Lower leg skin (tissue), 4 donors: ENCODE measurements at regions not wholly inside any gene's neighbourhood (a gene's known extent, or its start where the extent isn't known, plus 50 kb on each side); places are given as distances from the start of the nearest gene placed in this dataset.

Source experiments
- DNase-seq, 2 donors: peaks; one replicate each; pipeline ENCODE4 v3.0.0-alpha.2; 2019; ENCODE audit warnings: low spot score in 2 of 2
- H3K4me3 ChIP-seq: fragments of 200-600 bp; sonication (generic); 2 replicates; pipeline ENCODE4 v1.5.1; 2017; ENCODE audit warnings: mild to moderate bottlenecking, low read depth; ENCODE audit not compliant: poor library complexity, severe bottlenecking
- CTCF ChIP-seq, 3 donors: fragments of 450-650 bp; IDR thresholded peaks; one replicate each; pipeline ENCODE4 v1.5.1; 2016; ENCODE audit warnings: antibody characterized with exemption in 3 of 3, mild to moderate bottlenecking in 3 of 3, moderate library complexity in 2 of 3
- POLR2A ChIP-seq, 2 donors: fragments of 450-650 bp; IDR thresholded peaks; one replicate each; pipeline ENCODE4 v1.6.1; 2016 to 2017; ENCODE audit warnings: antibody characterized with exemption in 2 of 2, mild to moderate bottlenecking in 1 of 2, moderate library complexity in 1 of 2
- WGBS, 2 donors: methylation state at CpG; one replicate each; pipeline ENCODE4 v1.1.5; 2018; 5-methylcytosine and 5-hydroxymethylcytosine counted together
- intact Hi-C: fragments of 100-400 bp; cut with DNase I; formaldehyde crosslinking; loops from one replicate; pipeline ENCODE4 v1.15.0; 2023; ENCODE audit warnings: low total_unique reads

DNA sequence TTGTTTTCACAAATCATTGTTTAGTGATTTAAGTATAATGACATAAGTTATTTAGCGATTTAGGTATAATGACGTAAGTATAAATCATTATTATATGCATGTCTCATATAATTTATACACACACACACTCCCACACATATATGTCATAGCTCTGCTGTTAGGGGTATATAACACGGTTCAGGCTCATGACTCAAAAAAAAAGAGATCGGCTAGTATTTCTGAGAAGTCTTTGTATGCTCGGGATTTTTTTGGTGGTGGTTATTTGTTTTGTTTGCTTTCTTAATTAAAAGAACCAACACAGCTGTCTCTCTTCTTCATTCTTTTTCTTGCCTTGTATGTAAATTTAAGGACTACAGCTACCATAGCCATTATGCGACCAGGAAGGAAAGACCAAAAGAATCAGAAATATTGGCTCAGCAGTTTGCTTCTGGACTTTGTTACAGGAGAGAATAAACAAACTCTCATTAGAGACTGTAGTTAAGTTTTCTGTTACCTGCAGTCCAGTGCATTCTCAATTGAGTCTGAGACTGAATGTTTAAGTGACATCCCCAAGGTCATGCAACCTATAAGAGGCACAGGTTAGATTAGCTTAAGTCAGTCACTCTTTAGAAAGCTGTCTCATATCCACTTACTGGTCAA lies 83.2 kb upstream of the NREP start:
- intact Hi-C loops, result no loop called here
- TF ChIP-seq CTCF (IDR thresholded peaks at IDR 0.05) (no peak), POLR2A (IDR thresholded peaks at IDR 0.05) (no peak)
- H3K4me3 ChIP-seq, result no peak overlapping the region
- no peak for DNase-seq
- 81 to 92% methylated on average over 6 of the region's 6 CpGs for WGBS, 2 donors

GRCh38 chr5:111839438-111839837 lies 82.4 kb upstream of the NREP start:
- no peak for DNase-seq
- 86 to 87% methylated on average over 3 of the region's 3 CpGs for WGBS, 2 donors
- TF ChIP-seq POLR2A (IDR thresholded peaks at IDR 0.05) (no peak), CTCF (IDR thresholded peaks at IDR 0.05) (no peak)
- intact Hi-C loops, result no loop called here
- no peak overlapping the region for H3K4me3 ChIP-seq

GRCh38 chr5:111836426-111836825 lies 79.4 kb upstream of the NREP start:
- intact Hi-C loops, result no loop called here
- no peak overlapping the region for H3K4me3 ChIP-seq
- no peak for DNase-seq
- TF ChIP-seq CTCF (IDR thresholded peaks at IDR 0.05), result no peak
- no peak for TF ChIP-seq POLR2A (IDR thresholded peaks at IDR 0.05)

- TF ChIP-seq CTCF (IDR thresholded peaks at IDR 0.05), result no peak
- TF ChIP-seq POLR2A (IDR thresholded peaks at IDR 0.05), result no peak
- intact Hi-C loops, result no loop called here
- H3K4me3 ChIP-seq, result no peak overlapping the region
- 76 to 91% methylated on average over 2 of the region's 2 CpGs for WGBS, 2 donors
- DNase-seq, result no peak
Measured at GRCh38 chr5:111834926-111835599, 78.1 kb upstream of the NREP start.

DNA sequence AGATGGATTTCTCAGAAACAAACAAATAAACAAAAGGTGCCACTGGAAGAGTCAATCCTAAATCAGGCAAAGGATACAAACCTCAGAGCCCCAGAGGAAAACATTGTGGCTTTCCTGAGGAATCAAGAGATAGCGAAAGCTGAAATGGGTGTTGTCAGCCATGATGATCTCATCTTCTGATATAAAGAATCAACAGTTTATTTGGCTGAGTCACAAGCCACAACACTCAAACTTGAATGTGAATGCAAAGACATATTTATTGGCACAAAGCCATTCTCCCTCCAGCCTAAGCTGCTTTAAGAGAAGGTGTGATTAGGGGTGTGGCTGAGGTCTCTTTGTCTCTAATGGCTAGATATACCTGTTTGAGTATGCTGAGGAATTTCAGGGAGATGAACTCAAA lies 73.3 kb upstream of the NREP start:
- peak in 1 of 2 donors; percentile 24 for DNase-seq
- TF ChIP-seq POLR2A (IDR thresholded peaks at IDR 0.05), result no peak
- no peak for TF ChIP-seq CTCF (IDR thresholded peaks at IDR 0.05)
- intact Hi-C loops, result no loop called here
- WGBS, 2 donors, result 42 to 46% methylated on average over 1 of the region's 1 CpG
- no peak overlapping the region for H3K4me3 ChIP-seq

DNA sequence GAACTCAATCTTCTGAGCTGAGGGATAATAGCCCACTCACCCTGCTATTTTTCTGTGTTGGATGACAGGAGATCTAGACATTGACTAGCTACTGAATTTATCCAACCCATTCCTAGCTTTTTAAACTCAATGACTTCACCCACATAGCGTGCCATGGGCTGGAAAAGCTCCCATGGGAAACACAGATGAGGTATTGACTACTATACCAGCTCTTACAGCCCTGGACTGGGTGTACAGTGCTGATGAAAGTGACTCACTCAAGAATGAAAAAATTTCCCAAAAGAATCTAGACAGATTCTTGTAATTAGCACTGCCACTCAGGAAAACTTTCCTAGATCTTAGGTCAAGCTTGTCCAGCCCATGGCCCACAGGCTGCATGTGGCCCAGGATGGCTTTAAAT lies 72.7 kb upstream of the NREP start:
- intact Hi-C loops, result no loop called here
- WGBS, 2 donors, result 18 to 33% methylated on average over 1 of the region's 1 CpG
- no peak for DNase-seq
- TF ChIP-seq POLR2A (IDR thresholded peaks at IDR 0.05) (no peak), CTCF (IDR thresholded peaks at IDR 0.05) (no peak)
- no peak overlapping the region for H3K4me3 ChIP-seq
